Transverse colon (tissue), 4 donors: ENCODE measurements at regions not wholly inside any gene's neighbourhood (a gene's known extent, or its start where the extent isn't known, plus 50 kb on each side); places are given as distances from the start of the nearest gene placed in this dataset.

Experiments
- DNase-seq: peaks from one replicate; pipeline ENCODE4 v3.0.0-alpha.2; 2019
- H3K27ac ChIP-seq, 4 donors: fragments of 200-600 bp; sonication (generic); 2 replicates each; pipeline ENCODE4 v1.5.1; 2016 to 2018; ENCODE audit warnings: inconsistent platforms in 4 of 4
- H3K27me3 ChIP-seq: fragments of 200-600 bp; sonication (generic); 2 replicates; pipeline ENCODE4 v1.5.1; 2017; ENCODE audit warnings: inconsistent platforms
- H3K36me3 ChIP-seq, 4 donors: fragments of 200-600 bp; sonication (generic); 2 replicates each; pipeline ENCODE4 v1.5.1; 2017 to 2019; ENCODE audit warnings: inconsistent platforms in 4 of 4
- H3K4me1 ChIP-seq, 4 donors: fragments of 200-600 bp; sonication (generic); 2 replicates each; pipeline ENCODE4 v1.5.1; 2017 to 2020; ENCODE audit warnings: inconsistent platforms in 4 of 4
- H3K4me3 ChIP-seq, 4 donors: fragments of 200-600 bp; sonication (generic); 1 replicate in 1 of 4; 2 replicates in 3 of 4; pipeline versions ENCODE4 v1.5.1 to v1.6.1; 2017 to 2019; ENCODE audit warnings: inconsistent platforms in 4 of 4
- H3K9me3 ChIP-seq, 2 donors: fragments of 200-600 bp; sonication (generic); 2 replicates each; pipeline ENCODE4 v1.5.1; 2017 to 2019; ENCODE audit warnings: inconsistent platforms in 2 of 2
- CTCF ChIP-seq, 5 experiments: fragments of 200-600 bp in 3 of 5; fragments of 450-650 bp in 2 of 5; sonication (generic) in 3 of 5; IDR thresholded peaks; 1 replicate in 2 of 5; 2 replicates in 3 of 5; pipeline ENCODE4 v1.5.1; 2016 to 2017; ENCODE audit warnings: antibody characterized with exemption in 5 of 5, inconsistent platforms in 3 of 5, mild to moderate bottlenecking in 2 of 5, moderate library complexity in 1 of 5
- EP300 ChIP-seq: sonication (generic); formaldehyde crosslinking; IDR thresholded peaks from one replicate; pipeline ENCODE4 v1.6.1; 2017; ENCODE audit warnings: antibody characterized with exemption, low read depth
- POLR2A ChIP-seq: fragments of 450-650 bp; IDR thresholded peaks from one replicate; pipeline ENCODE4 v1.6.1; 2016; ENCODE audit warnings: antibody characterized with exemption, mild to moderate bottlenecking, moderate library complexity
- POLR2AphosphoS5 ChIP-seq, 3 donors: sonication (generic); formaldehyde crosslinking; IDR thresholded peaks; one replicate each; pipeline ENCODE4 v1.6.1; 2016; ENCODE audit warnings: antibody characterized with exemption in 3 of 3
- WGBS, 2 donors: methylation state at CpG; one replicate each; pipeline ENCODE4 v1.1.5; 2018; ENCODE audit warnings: low coverage in 1 of 2; 5-methylcytosine and 5-hydroxymethylcytosine counted together
- in situ Hi-C, 4 donors: fragments of 200-750 bp; cut with MboI; loops; one replicate each; pipeline versions ENCODE4 v1.15.0 to v1.15.1; 2017; ENCODE audit warnings: low sequenced_read_pairs in 3 of 4, low pct_ligation_motif_present in 1 of 4, low pct_unique_long_range_greater_than_20kb in 1 of 4
- intact Hi-C: fragments of 100-400 bp; cut with DNase I; formaldehyde crosslinking; loops from one replicate; pipeline ENCODE4 v1.15.1; 2023; ENCODE audit warnings: low total_unique reads

- H3K4me1 ChIP-seq: no peaks in the 10 kb centered on the region
- no peaks in the 10 kb centered on the region for H3K27me3 ChIP-seq
- no peak for TF ChIP-seq CTCF (IDR thresholded peaks at IDR 0.05)
- no peak for TF ChIP-seq POLR2A
- no peak for TF ChIP-seq EP300
- TF ChIP-seq POLR2AphosphoS5 (IDR thresholded peaks at IDR 0.05): no peak
- H3K27ac ChIP-seq: no peak overlapping the region
- intact Hi-C loops: no loop called here
- H3K4me3 ChIP-seq: no peak overlapping the region
- in situ Hi-C loops: no loop called here
- 56 to 61% methylated on average over 3 of the region's 3 CpGs for WGBS, 2 donors
- H3K9me3 ChIP-seq: no peaks in the 10 kb centered on the region
- no peak for DNase-seq
- no peaks in the 10 kb centered on the region for H3K36me3 ChIP-seq
Observed at GRCh38 chr15:36401586-36401966, 177.8 kb upstream of the CDIN1 start.

GRCh38 chr15:36403351-36403750, 176.1 kb upstream of the CDIN1 start:
- H3K27me3 ChIP-seq: no peaks in the 10 kb centered on the region
- TF ChIP-seq POLR2A (no peak), CTCF (IDR thresholded peaks at IDR 0.05) (no peak), EP300 (no peak), POLR2AphosphoS5 (IDR thresholded peaks at IDR 0.05) (no peak)

GRCh38 chr15:36406366-36406765, 173.1 kb upstream of the CDIN1 start:
- no peak for TF ChIP-seq CTCF (IDR thresholded peaks at IDR 0.05)
- no peak for TF ChIP-seq POLR2A
- no peak for TF ChIP-seq POLR2AphosphoS5 (IDR thresholded peaks at IDR 0.05)
- no peak for TF ChIP-seq EP300
- intact Hi-C loops: no loop called here

More at GRCh38 chr15:36403351-36403750, 176.1 kb upstream of the CDIN1 start:
- H3K4me1 ChIP-seq: no peaks in the 10 kb centered on the region
- no peaks in the 10 kb centered on the region for H3K36me3 ChIP-seq
- in situ Hi-C loops: no loop called here
- 42 to 65% methylated on average over 4 to 5 of the region's 5 CpGs for WGBS, 2 donors
- no peaks in the 10 kb centered on the region for H3K9me3 ChIP-seq
- intact Hi-C loops: no loop called here
- DNase-seq: no peak
- no peak overlapping the region for H3K4me3 ChIP-seq
- H3K27ac ChIP-seq: no peak overlapping the region

DNA sequence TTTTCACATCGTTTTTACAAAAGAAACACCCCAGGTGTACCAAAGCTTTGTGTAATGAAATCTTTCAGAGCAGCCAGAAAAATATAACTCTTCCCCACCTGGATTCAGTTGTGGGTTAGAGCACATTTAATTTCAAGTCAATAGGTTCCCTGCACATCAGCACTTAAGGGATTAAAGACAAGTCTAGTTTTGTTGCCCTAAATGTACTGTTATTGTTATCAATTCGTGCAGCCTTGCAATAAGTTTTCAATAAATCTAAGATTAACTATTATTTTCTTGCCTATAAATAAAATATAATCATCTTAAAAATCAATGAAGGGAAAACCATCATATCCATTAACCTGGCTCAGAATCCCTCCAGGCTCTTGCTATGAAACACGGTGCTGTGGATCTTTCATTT, 172.5 kb upstream of the CDIN1 start:
- in situ Hi-C loops: no loop called here
- TF ChIP-seq POLR2AphosphoS5 (IDR thresholded peaks at IDR 0.05): no peak
- TF ChIP-seq CTCF (IDR thresholded peaks at IDR 0.05): no peak
- TF ChIP-seq POLR2A: no peak
- TF ChIP-seq EP300: no peak
- H3K27me3 ChIP-seq: no peaks in the 10 kb centered on the region

More at GRCh38 chr15:36406366-36406765, 173.1 kb upstream of the CDIN1 start:
- H3K9me3 ChIP-seq: no peaks in the 10 kb centered on the region
- H3K27ac ChIP-seq: no peak overlapping the region
- H3K4me3 ChIP-seq: no peak overlapping the region
- H3K27me3 ChIP-seq: no peaks in the 10 kb centered on the region
- H3K4me1 ChIP-seq: no peaks in the 10 kb centered on the region
- WGBS, 2 donors: 63 to 64% methylated on average over 3 of the region's 3 CpGs
- in situ Hi-C loops: no loop called here
- H3K36me3 ChIP-seq: no peaks in the 10 kb centered on the region
- DNase-seq: no peak

More for the DNA sequence above, 172.5 kb upstream of the CDIN1 start:
- 52 to 53% methylated on average over 3 of the region's 3 CpGs for WGBS, 2 donors
- no peaks in the 10 kb centered on the region for H3K4me1 ChIP-seq
- H3K27ac ChIP-seq: no peak overlapping the region
- no peak for DNase-seq
- no peak overlapping the region for H3K4me3 ChIP-seq
- H3K36me3 ChIP-seq: no peaks in the 10 kb centered on the region
- intact Hi-C loops: no loop called here
- H3K9me3 ChIP-seq: no peaks in the 10 kb centered on the region
